ENCODE measurements at regions not wholly inside any gene's neighbourhood (a gene's known extent, or its start where the extent isn't known, plus 50 kb on each side); places are given as distances from the start of the nearest gene placed in this dataset.
A peak's percentile ranks its signal among the peaks of the same experiment; 100 is the strongest.

GRCh38 chr2:13103151-13103550 is 386.4 kb downstream of the TRIB2 start:
- DNase-seq (ENCODE audit: low read depth) = no peak

- no peak for DNase-seq (ENCODE audit: low read depth)
These were observed 387.2 kb downstream of the TRIB2 start for GRCh38 chr2:13103778-13104493.

- DNase-seq (ENCODE audit: low read depth) = no peak
These were observed 388.0 kb downstream of the TRIB2 start for GRCh38 chr2:13104723-13105122.

- DNase-seq (ENCODE audit: low read depth) = no peak
These were observed 389.6 kb downstream of the TRIB2 start for GRCh38 chr2:13106302-13106701.

- no peak for DNase-seq (ENCODE audit: low read depth)
These were observed 392.8 kb downstream of the TRIB2 start for GRCh38 chr2:13109516-13109915.

- DNase-seq (ENCODE audit: low read depth) = no peak
These were observed 394.1 kb downstream of the TRIB2 start for GRCh38 chr2:13110825-13111224.

- DNase-seq (ENCODE audit: low read depth) = no peak
These were observed 396.3 kb downstream of the TRIB2 start for GRCh38 chr2:13113002-13113401.

- peak; percentile 3 for DNase-seq (ENCODE audit: low read depth)
These were observed 397.7 kb downstream of the TRIB2 start for GRCh38 chr2:13114391-13114790.

- DNase-seq (ENCODE audit: low read depth) = no peak
These were observed 398.9 kb downstream of the TRIB2 start for GRCh38 chr2:13115643-13116042.

GRCh38 chr2:13121096-13121495 is 404.4 kb downstream of the TRIB2 start:
- no peak for DNase-seq (ENCODE audit: low read depth)

- no peak for DNase-seq (ENCODE audit: low read depth)
These were observed 411.4 kb downstream of the TRIB2 start for GRCh38 chr2:13128139-13128538.

- DNase-seq (ENCODE audit: low read depth) = no peak
These were observed 418.6 kb downstream of the TRIB2 start for GRCh38 chr2:13135369-13135768.

GRCh38 chr2:13135856-13136255 is 419.1 kb downstream of the TRIB2 start:
- no peak for DNase-seq (ENCODE audit: low read depth)

- no peak for DNase-seq (ENCODE audit: low read depth)
These were observed 420.9 kb downstream of the TRIB2 start for GRCh38 chr2:13137679-13138078.

- DNase-seq (ENCODE audit: low read depth) = no peak
These were observed 424.6 kb downstream of the TRIB2 start for GRCh38 chr2:13141315-13141714.

GRCh38 chr2:13143451-13143850 is 426.7 kb downstream of the TRIB2 start:
- DNase-seq (ENCODE audit: low read depth) = no peak

GRCh38 chr2:13156916-13157315 is 440.2 kb downstream of the TRIB2 start:
- DNase-seq (ENCODE audit: low read depth) = no peak

GRCh38 chr2:13158466-13158865 is 441.7 kb downstream of the TRIB2 start:
- DNase-seq (ENCODE audit: low read depth) = no peak

GRCh38 chr2:13180729-13181128 is 464.0 kb downstream of the TRIB2 start:
- DNase-seq (ENCODE audit: low read depth) = no peak

GRCh38 chr2:13193075-13193474 is 476.3 kb downstream of the TRIB2 start:
- DNase-seq (ENCODE audit: low read depth) = no peak

GRCh38 chr2:13193900-13194299 is 477.2 kb downstream of the TRIB2 start:
- DNase-seq (ENCODE audit: low read depth) = peak; percentile 31

GRCh38 chr2:13195270-13195669 is 478.5 kb downstream of the TRIB2 start:
- DNase-seq (ENCODE audit: low read depth) = no peak

GRCh38 chr2:13197248-13197647 is 480.5 kb downstream of the TRIB2 start:
- no peak for DNase-seq (ENCODE audit: low read depth)

- DNase-seq (ENCODE audit: low read depth) = peak; percentile 13
These were observed 485.2 kb downstream of the TRIB2 start for GRCh38 chr2:13201924-13202323.

Measured in stromal cell of bone marrow (primary cell).